GM19239 (cell line): ENCODE measurements at regions not wholly inside any gene's neighbourhood (a gene's known extent, or its start where the extent isn't known, plus 50 kb on each side); places are given as distances from the start of the nearest gene placed in this dataset.

Experiments
- DNase-seq: peaks from one replicate; pipeline ENCODE4 v3.0.0; 2011; ENCODE audit warnings: low spot score; ENCODE audit not compliant: insufficient read length
- FAIRE-seq: peaks from 2 replicates; lab custom pipeline; 2011; peaks lifted over from hg19 to GRCh38; lab: Jason Lieb, UNC

GRCh38 chr1:177514207-177514606 is 343.4 kb downstream of the BRINP2 start:
- no peak for DNase-seq
- no peak for FAIRE-seq

- DNase-seq (no peak), FAIRE-seq (no peak)
Observed at GRCh38 chr1:177511036-177511435, 340.3 kb downstream of the BRINP2 start.

- FAIRE-seq (no peak), DNase-seq (no peak)
Observed at GRCh38 chr1:177505905-177506590, 335.3 kb downstream of the BRINP2 start.

- DNase-seq (no peak), FAIRE-seq (no peak)
Observed at GRCh38 chr1:177495878-177496277, 325.1 kb downstream of the BRINP2 start.

- FAIRE-seq (no peak), DNase-seq (no peak)
Observed at GRCh38 chr1:177490786-177491185, 320.0 kb downstream of the BRINP2 start.

GRCh38 chr1:177490036-177490639 is 319.4 kb downstream of the BRINP2 start:
- FAIRE-seq = no peak
- DNase-seq = no peak

- DNase-seq (no peak), FAIRE-seq (no peak)
Observed at GRCh38 chr1:177488722-177489121, 318.0 kb downstream of the BRINP2 start.

- FAIRE-seq (no peak), DNase-seq (no peak)
Observed at GRCh38 chr1:177487481-177487880, 316.7 kb downstream of the BRINP2 start.

GRCh38 chr1:177480741-177481305 is 310.1 kb downstream of the BRINP2 start:
- FAIRE-seq = no peak
- no peak for DNase-seq

GRCh38 chr1:177479600-177479999 is 308.8 kb downstream of the BRINP2 start:
- DNase-seq (no peak), FAIRE-seq (no peak)

GRCh38 chr1:177476676-177477075 is 305.9 kb downstream of the BRINP2 start:
- DNase-seq (no peak), FAIRE-seq (no peak)

- FAIRE-seq (no peak), DNase-seq (no peak)
Observed at GRCh38 chr1:177472567-177472966, 301.8 kb downstream of the BRINP2 start.

- DNase-seq = no peak
- FAIRE-seq = no peak
Observed at GRCh38 chr1:177471244-177471643, 300.5 kb downstream of the BRINP2 start.

- FAIRE-seq (no peak), DNase-seq (no peak)
Observed at GRCh38 chr1:177469519-177469918, 298.8 kb downstream of the BRINP2 start.

GRCh38 chr1:177466286-177466685 is 295.5 kb downstream of the BRINP2 start:
- FAIRE-seq (no peak), DNase-seq (no peak)

GRCh38 chr1:177464686-177465085 is 293.9 kb downstream of the BRINP2 start:
- DNase-seq (no peak), FAIRE-seq (no peak)

- no peak for DNase-seq
- no peak for FAIRE-seq
Observed at GRCh38 chr1:177451191-177451590, 280.4 kb downstream of the BRINP2 start.

GRCh38 chr1:177448652-177449357 is 278.0 kb downstream of the BRINP2 start:
- DNase-seq (no peak), FAIRE-seq (no peak)

- FAIRE-seq (no peak), DNase-seq (no peak)
Observed at GRCh38 chr1:177448036-177448615, 277.4 kb downstream of the BRINP2 start.

GRCh38 chr1:177444997-177445746 is 274.4 kb downstream of the BRINP2 start:
- FAIRE-seq = no peak
- no peak for DNase-seq
